IMR-90 (cell line): ENCODE measurements at regions not wholly inside any gene's neighbourhood (a gene's known extent, or its start where the extent isn't known, plus 50 kb on each side); places are given as distances from the start of the nearest gene placed in this dataset.

Experiments used
- CEBPB ChIP-seq: IDR thresholded peaks from 2 replicates; pipeline ENCODE4 v1.6.1; 2012; ENCODE audit warnings: low read depth, low read length, improper control_type of control experiment
- CHD1 ChIP-seq: IDR thresholded peaks from 2 replicates; pipeline ENCODE4 v1.6.1; 2012; ENCODE audit warnings: low read depth, low read length, improper control_type of control experiment
- CTCF ChIP-seq: conservative IDR thresholded peaks from 2 replicates; pipeline ENCODE4 v1.5.1; 2012; ENCODE audit warnings: mild to moderate bottlenecking, low read depth, low read length, improper control_type of control experiment
- ELK1 ChIP-seq: fragments of 150-350 bp; IDR thresholded peaks from 2 replicates; pipeline ENCODE4 v1.6.1; 2016; ENCODE audit warnings: low read depth, mild to moderate bottlenecking, low read length, moderate library complexity, borderline replicate concordance
- FOS ChIP-seq: fragments of 150-350 bp; IDR thresholded peaks from 2 replicates; pipeline ENCODE4 v1.6.1; 2016; ENCODE audit warnings: low read depth, low read length
- POLR2A ChIP-seq: IDR thresholded peaks from 2 replicates; pipeline ENCODE4 v1.6.1; 2012; ENCODE audit warnings: mild to moderate bottlenecking, low read depth, low read length
- RAD21 ChIP-seq: IDR thresholded peaks from 2 replicates; pipeline ENCODE4 v1.6.1; 2012; ENCODE audit warnings: low read length, improper control_type of control experiment
- RFX5 ChIP-seq: IDR thresholded peaks from 2 replicates; pipeline ENCODE4 v1.8.0; 2012; ENCODE audit warnings: low read depth, mild to moderate bottlenecking, low read length, moderate library complexity
- SMC3 ChIP-seq: fragments of 150-350 bp; IDR thresholded peaks from 2 replicates; pipeline ENCODE4 v1.6.1; 2016; ENCODE audit warnings: low read depth, mild to moderate bottlenecking, antibody characterized with exemption, low read length, moderate library complexity
- USF2 ChIP-seq: fragments of 150-350 bp; IDR thresholded peaks from 2 replicates; pipeline ENCODE4 v1.6.1; 2017; ENCODE audit warnings: mild to moderate bottlenecking, antibody characterized with exemption, low read length, low read depth

- TF ChIP-seq CTCF (no peak), CEBPB (no peak), SMC3 (no peak), POLR2A (no peak), USF2 (no peak), CHD1 (no peak), ELK1 (no peak), RAD21 (no peak), RFX5 (no peak), FOS (no peak)
Measured at GRCh38 chr5:164593982-164594381, 1088.6 kb downstream of the MAT2B start.
